DND-41 (cell line): ENCODE measurements at regions not wholly inside any gene's neighbourhood (a gene's known extent, or its start where the extent isn't known, plus 50 kb on each side); places are given as distances from the start of the nearest gene placed in this dataset.

ENCODE experiments used
- EZH2 ChIP-seq: IDR thresholded peaks from 3 replicates; pipeline ENCODE4 v1.6.1; 2012; ENCODE audit warnings: borderline replicate concordance, low read depth, mild to moderate bottlenecking, moderate library complexity, low read length, inconsistent platforms; ENCODE audit not compliant: severe bottlenecking
- TF ChIP-seq, protein P1 (sequence below): IDR thresholded peaks from 2 replicates; pipeline ENCODE4 v1.5.1; 2012; ENCODE audit warnings: borderline replicate concordance, low read length, moderate library complexity, mild to moderate bottlenecking; ENCODE audit not compliant: poor library complexity, severe bottlenecking; ENCODE audit errors: extremely low read depth

GRCh38 chr9:19550009-19550408 is 141.2 kb downstream of the ACER2 start:
- TF ChIP-seq, protein P1, sequence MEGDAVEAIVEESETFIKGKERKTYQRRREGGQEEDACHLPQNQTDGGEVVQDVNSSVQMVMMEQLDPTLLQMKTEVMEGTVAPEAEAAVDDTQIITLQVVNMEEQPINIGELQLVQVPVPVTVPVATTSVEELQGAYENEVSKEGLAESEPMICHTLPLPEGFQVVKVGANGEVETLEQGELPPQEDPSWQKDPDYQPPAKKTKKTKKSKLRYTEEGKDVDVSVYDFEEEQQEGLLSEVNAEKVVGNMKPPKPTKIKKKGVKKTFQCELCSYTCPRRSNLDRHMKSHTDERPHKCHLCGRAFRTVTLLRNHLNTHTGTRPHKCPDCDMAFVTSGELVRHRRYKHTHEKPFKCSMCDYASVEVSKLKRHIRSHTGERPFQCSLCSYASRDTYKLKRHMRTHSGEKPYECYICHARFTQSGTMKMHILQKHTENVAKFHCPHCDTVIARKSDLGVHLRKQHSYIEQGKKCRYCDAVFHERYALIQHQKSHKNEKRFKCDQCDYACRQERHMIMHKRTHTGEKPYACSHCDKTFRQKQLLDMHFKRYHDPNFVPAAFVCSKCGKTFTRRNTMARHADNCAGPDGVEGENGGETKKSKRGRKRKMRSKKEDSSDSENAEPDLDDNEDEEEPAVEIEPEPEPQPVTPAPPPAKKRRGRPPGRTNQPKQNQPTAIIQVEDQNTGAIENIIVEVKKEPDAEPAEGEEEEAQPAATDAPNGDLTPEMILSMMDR = no peak
- no peak for TF ChIP-seq EZH2
